ENCODE measurements at regions not wholly inside any gene's neighbourhood (a gene's known extent, or its start where the extent isn't known, plus 50 kb on each side); places are given as distances from the start of the nearest gene placed in this dataset.

DNA sequence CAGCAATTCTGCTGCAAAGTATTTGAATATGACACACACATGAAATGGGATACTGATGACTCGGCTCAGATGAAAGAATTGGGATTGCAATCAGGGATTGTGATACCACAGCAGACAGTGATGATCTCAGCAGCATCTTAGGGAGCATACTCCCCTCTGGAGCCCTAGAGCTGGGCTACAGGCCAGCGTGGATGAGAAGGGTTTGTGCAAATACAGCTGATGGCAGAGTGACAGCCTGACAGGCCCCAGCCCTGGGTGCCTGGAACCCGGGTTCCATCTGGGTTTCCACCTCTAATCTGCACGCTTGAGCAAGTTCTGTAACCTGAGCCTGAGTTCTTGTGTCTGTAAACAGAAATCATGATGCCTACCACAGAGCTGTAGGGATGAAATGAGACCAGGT, 418.0 kb downstream of the LRATD1 start:
- Histone ChIP-seq H3K27me3 (no peaks in the 10 kb centered on the region), H3K9me3 (no peaks in the 10 kb centered on the region), H3K27ac (no peak overlapping the region), H3K36me3 (no peaks in the 10 kb centered on the region), H3K4me3 (replicated peaks in 1 of 3) (no peak overlapping the region), H3K4me1 (no peaks in the 10 kb centered on the region)
- DNase-seq, result no peak
- WGBS, 2 donors, result 48 to 53% methylated on average over 3 to 4 of the region's 4 CpGs
- intact Hi-C loops (cut with DNase I), result no loop called here
- TF ChIP-seq, protein P1, sequence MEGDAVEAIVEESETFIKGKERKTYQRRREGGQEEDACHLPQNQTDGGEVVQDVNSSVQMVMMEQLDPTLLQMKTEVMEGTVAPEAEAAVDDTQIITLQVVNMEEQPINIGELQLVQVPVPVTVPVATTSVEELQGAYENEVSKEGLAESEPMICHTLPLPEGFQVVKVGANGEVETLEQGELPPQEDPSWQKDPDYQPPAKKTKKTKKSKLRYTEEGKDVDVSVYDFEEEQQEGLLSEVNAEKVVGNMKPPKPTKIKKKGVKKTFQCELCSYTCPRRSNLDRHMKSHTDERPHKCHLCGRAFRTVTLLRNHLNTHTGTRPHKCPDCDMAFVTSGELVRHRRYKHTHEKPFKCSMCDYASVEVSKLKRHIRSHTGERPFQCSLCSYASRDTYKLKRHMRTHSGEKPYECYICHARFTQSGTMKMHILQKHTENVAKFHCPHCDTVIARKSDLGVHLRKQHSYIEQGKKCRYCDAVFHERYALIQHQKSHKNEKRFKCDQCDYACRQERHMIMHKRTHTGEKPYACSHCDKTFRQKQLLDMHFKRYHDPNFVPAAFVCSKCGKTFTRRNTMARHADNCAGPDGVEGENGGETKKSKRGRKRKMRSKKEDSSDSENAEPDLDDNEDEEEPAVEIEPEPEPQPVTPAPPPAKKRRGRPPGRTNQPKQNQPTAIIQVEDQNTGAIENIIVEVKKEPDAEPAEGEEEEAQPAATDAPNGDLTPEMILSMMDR (IDR thresholded peaks at IDR 0.05), result no peak
- TF ChIP-seq POLR2A (IDR thresholded peaks at IDR 0.05), result no peak

DNA sequence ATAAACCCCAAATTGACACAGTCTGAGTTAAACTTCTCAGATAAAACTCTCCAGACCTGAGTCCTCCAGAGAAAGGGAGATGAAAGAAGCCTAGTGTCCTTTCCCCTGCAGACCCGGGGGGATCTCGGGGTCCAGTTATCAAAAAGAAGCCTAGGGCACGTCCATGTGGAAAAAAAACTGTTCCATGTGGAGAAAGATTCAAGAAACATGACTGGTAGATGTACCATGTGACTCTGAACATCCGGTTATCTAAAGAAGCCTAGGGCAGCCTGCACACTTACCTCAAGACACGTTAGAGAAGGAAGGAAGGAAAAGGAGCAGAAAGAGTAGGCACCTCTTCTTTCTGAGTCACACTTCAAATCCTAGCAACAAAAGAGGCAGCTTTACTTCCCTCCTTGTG, 421.0 kb downstream of the LRATD1 start:
- H3K4me3 ChIP-seq (replicated peaks in 1 of 3), result no peak overlapping the region
- H3K27ac ChIP-seq, result no peak overlapping the region
- WGBS, 2 donors, result 74 to 80% methylated on average over 5 of the region's 5 CpGs
- intact Hi-C loops (cut with DNase I), result no loop called here
- no peaks in the 10 kb centered on the region for H3K36me3 ChIP-seq
- DNase-seq, result no peak
- TF ChIP-seq POLR2A (IDR thresholded peaks at IDR 0.05), result no peak
- TF ChIP-seq, protein P1 (IDR thresholded peaks at IDR 0.05), result no peak
- no peaks in the 10 kb centered on the region for H3K27me3 ChIP-seq
- no peaks in the 10 kb centered on the region for H3K4me1 ChIP-seq
- no peaks in the 10 kb centered on the region for H3K9me3 ChIP-seq

DNA sequence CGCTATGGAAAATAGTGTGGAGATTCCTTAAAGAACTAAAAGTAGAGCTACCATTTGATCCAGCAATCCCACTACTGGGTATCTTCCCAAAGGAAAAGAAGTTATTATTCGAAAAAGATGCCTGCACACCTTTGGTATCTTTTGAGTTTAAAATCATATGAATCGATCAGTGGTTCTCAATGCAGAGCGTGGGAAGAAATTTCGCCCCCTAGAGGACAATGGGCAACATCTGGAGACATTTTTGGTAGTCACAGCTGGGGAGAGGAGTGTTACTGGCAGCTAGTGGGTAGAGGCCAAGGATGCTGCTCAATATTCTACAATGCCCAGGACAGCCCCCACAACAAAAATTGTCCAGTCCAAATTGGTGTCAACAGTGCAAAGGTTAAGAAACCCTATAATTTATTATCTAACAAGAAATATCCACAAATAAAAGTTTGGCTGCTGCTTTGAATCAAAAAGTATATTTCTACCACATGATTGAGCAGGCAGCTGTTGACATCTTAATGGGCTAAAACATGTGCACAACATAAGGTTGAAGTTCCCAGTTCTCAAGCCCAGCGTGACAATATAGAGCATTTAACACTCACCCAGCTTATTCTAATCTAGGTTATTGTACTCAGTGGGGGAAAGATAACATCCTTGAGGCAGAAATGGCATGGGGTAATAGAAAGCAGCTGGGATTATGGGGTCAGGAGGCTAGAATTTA, 425.7 kb downstream of the LRATD1 start:
- WGBS, 2 donors, result 74 to 80% methylated on average over 6 of the region's 6 CpGs
- Histone ChIP-seq H3K27me3 (no peaks in the 10 kb centered on the region), H3K27ac (no peak overlapping the region), H3K4me3 (replicated peaks in 1 of 3) (no peak overlapping the region), H3K36me3 (no peaks in the 10 kb centered on the region), H3K4me1 (no peaks in the 10 kb centered on the region), H3K9me3 (no peaks in the 10 kb centered on the region)
- DNase-seq, result no peak
- intact Hi-C loops (cut with DNase I), result no loop called here
- TF ChIP-seq, protein P1 (IDR thresholded peaks at IDR 0.05), result no peak
- no peak for TF ChIP-seq POLR2A (IDR thresholded peaks at IDR 0.05)

DNA sequence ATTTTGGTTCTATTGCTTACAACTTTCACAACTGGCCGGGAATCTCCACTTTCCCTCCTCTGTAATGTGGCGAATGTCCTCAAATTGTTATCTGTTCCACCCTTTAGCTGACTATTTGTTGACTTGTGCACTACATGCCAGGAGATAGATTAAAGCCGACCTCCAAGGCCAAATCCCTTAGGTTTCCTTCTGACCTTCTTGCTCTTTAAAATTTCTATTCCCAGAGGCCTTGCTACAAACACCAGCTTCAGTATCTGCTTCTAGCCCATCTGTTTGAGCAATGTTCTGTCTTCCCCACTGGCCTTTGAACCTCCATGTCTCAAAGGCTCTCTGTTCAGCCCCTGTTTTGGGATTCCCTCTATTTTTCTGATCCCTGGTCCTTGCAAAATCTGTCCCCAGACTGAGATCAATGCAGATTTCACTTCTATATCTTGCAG, 426.2 kb downstream of the LRATD1 start:
- no peak for DNase-seq
- no peaks in the 10 kb centered on the region for H3K27me3 ChIP-seq
- H3K27ac ChIP-seq, result no peak overlapping the region
- no peaks in the 10 kb centered on the region for H3K4me1 ChIP-seq
- H3K4me3 ChIP-seq (replicated peaks in 1 of 3), result no peak overlapping the region
- intact Hi-C loops (cut with DNase I), result no loop called here
- no peaks in the 10 kb centered on the region for H3K36me3 ChIP-seq
- H3K9me3 ChIP-seq, result no peaks in the 10 kb centered on the region
- TF ChIP-seq POLR2A (IDR thresholded peaks at IDR 0.05), result no peak
- TF ChIP-seq, protein P1 (IDR thresholded peaks at IDR 0.05), result no peak
- 58 to 70% methylated on average over 3 of the region's 3 CpGs for WGBS, 2 donors

DNA sequence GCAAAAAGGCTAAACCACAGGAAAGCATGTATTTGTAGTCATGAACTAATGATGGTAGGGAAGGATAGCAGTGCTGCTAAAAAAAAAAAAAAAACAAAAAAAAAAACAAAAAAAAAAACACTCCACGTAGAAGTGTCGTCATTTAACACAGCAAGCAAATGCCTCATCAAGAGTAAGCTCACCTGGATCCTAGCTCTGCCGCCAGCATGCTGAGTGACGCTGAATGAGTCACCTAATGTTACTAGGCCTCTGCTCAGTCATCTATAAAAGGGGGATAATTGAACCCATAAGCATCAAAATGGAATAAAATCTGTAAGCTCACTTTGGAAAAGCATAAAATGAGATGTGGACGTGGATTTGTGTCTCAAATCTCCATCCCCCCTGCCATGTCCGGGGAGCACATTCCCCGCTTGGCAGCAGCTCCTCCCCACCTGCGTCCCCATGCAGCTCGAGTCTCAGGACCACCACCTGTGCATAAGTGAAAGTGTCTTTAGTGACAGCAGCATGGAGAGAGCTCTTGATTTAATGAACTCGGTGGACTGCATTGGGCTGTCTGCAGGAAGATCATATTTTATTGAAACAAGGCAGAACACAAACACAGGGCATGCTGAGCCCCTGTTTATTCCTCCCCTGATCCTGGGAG, 427.5 kb downstream of the LRATD1 start:
- 58 to 65% methylated on average over 10 of the region's 10 CpGs for WGBS, 2 donors
- no peaks in the 10 kb centered on the region for H3K9me3 ChIP-seq
- H3K4me3 ChIP-seq (replicated peaks in 1 of 3), result no peak overlapping the region
- no peak overlapping the region for H3K27ac ChIP-seq
- H3K27me3 ChIP-seq, result no peaks in the 10 kb centered on the region
- intact Hi-C loops (cut with DNase I), result no loop called here
- TF ChIP-seq POLR2A (IDR thresholded peaks at IDR 0.05), result no peak
- TF ChIP-seq, protein P1 (IDR thresholded peaks at IDR 0.05), result no peak
- no peaks in the 10 kb centered on the region for H3K4me1 ChIP-seq
- no peaks in the 10 kb centered on the region for H3K36me3 ChIP-seq
- no peak for DNase-seq
